OCI-LY7 (cell line): ENCODE measurements at regions not wholly inside any gene's neighbourhood (a gene's known extent, or its start where the extent isn't known, plus 50 kb on each side); places are given as distances from the start of the nearest gene placed in this dataset.

Experiments
- CTCF ChIP-seq: fragments of 200-600 bp; sonication (generic); conservative IDR thresholded peaks from 2 replicates; pipeline ENCODE4 v1.5.1; 2014; ENCODE audit warnings: mild to moderate bottlenecking, antibody characterized with exemption, low read length, moderate library complexity, mixed read lengths
- EZH2phosphoT487 ChIP-seq: fragments of 200-600 bp; sonication (generic); IDR thresholded peaks from 2 replicates; pipeline ENCODE4 v1.6.1; 2018; ENCODE audit warnings: low read depth, borderline replicate concordance, mild to moderate bottlenecking, mixed run types, antibody characterized with exemption, low read length, moderate library complexity, mixed read lengths

- TF ChIP-seq EZH2phosphoT487 (no peak), CTCF (no peak)
Measured at GRCh38 chr20:6651016-6651415, 116.5 kb upstream of the BMP2 start.
